ENCODE measurements at regions not wholly inside any gene's neighbourhood (a gene's known extent, or its start where the extent isn't known, plus 50 kb on each side); places are given as distances from the start of the nearest gene placed in this dataset.

DNA sequence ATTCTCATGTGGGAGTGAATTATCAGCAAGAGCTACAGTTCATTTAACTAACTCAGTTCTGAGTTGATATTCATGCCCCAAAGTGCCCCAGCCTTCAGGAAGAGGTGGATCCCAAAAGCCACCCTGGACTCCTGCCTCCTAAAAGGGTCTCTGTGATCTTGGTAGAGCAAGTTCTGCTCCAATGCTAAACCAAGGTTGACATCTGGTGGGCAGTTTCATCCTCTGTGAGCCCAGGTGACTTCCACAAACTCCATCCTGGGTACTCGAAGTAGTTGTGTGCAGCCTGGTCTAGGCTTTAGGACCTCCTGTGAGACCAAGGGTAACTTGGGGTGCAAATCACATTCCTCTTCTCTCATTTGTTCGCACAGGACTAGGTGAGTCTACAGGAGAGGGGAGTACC lies 816.8 kb downstream of the MTRR start:
- H3K4me3 ChIP-seq: no peak overlapping the region
- peaks cover 0 to 15% (median 0%) of the 10 kb centered on the region in 9 donors for H3K4me1 ChIP-seq
- ATAC-seq: no peak
- TF ChIP-seq, protein P1, sequence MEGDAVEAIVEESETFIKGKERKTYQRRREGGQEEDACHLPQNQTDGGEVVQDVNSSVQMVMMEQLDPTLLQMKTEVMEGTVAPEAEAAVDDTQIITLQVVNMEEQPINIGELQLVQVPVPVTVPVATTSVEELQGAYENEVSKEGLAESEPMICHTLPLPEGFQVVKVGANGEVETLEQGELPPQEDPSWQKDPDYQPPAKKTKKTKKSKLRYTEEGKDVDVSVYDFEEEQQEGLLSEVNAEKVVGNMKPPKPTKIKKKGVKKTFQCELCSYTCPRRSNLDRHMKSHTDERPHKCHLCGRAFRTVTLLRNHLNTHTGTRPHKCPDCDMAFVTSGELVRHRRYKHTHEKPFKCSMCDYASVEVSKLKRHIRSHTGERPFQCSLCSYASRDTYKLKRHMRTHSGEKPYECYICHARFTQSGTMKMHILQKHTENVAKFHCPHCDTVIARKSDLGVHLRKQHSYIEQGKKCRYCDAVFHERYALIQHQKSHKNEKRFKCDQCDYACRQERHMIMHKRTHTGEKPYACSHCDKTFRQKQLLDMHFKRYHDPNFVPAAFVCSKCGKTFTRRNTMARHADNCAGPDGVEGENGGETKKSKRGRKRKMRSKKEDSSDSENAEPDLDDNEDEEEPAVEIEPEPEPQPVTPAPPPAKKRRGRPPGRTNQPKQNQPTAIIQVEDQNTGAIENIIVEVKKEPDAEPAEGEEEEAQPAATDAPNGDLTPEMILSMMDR (IDR thresholded peaks at IDR 0.05): no peak
- intact Hi-C loops (cut with DNase I): no loop called here
- no peak for DNase-seq
- no peaks in the 10 kb centered on the region for H3K36me3 ChIP-seq
- no peaks in the 10 kb centered on the region for H3K27me3 ChIP-seq
- no peak overlapping the region for H3K27ac ChIP-seq
- WGBS, 2 donors: 86% methylated on average over 2 of the region's 2 CpGs
- H3K9me3 ChIP-seq: no peaks in the 10 kb centered on the region

DNA sequence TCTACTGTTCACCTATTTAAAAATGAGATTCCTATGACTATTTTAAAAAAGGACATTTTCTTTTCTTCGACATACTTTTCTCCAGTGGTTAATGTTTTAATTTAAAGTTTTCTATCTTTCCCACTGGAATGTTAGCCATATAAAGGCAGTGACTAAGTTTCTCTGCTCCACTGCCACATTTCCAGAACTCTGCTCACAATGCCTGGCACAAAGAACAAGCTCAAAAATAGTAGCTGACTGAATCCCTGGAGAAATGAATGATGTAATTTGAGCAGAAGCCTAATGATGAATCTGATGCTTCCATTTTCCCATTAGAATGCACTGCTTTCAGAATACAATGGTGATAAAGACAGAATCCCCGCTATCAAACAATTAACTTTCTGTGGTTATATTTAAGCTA lies 817.8 kb downstream of the MTRR start:
- WGBS, 2 donors: 55 to 66% methylated on average over 2 of the region's 2 CpGs
- Histone ChIP-seq H3K27me3 (no peaks in the 10 kb centered on the region), H3K4me3 (no peak overlapping the region), H3K9me3 (no peaks in the 10 kb centered on the region), H3K4me1 (peaks cover 0 to 15% (median 0%) of the 10 kb centered on the region in 9 donors), H3K27ac (peak overlapping the region in 1 of 10 donors; percentile 12), H3K36me3 (no peaks in the 10 kb centered on the region)
- TF ChIP-seq, protein P1 (IDR thresholded peaks at IDR 0.05): no peak
- intact Hi-C loops (cut with DNase I): no loop called here
- peak in 4 of 8 donors; percentile 38 to 79 (median 52) for ATAC-seq
- DNase-seq: no peak

DNA sequence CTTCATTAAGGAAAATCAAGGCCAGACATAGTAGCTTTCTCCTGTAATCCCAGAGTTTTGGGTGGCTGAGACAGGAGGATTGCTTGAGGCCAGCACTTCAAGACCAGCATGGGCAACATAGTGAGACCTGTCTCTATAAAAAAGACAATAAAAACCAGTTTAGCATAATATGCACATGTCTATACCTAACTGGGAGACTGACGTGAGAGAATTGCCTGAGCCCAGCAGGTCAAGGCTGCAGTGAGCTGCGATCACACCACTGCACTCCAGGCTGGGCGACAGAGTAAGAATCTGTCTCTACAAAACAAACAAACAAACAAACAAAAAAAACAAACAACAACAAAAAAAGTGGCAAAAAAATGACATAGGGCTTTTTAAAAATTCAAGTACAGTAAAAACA lies 820.8 kb downstream of the MTRR start:
- ATAC-seq: no peak
- H3K9me3 ChIP-seq: no peaks in the 10 kb centered on the region

GRCh38 chr5:8691221-8691620 lies 822.3 kb downstream of the MTRR start:
- WGBS, 2 donors: 75 to 80% methylated on average over 2 of the region's 2 CpGs
- intact Hi-C loops (cut with DNase I): no loop called here
- H3K27me3 ChIP-seq: no peaks in the 10 kb centered on the region
- H3K36me3 ChIP-seq: no peaks in the 10 kb centered on the region
- TF ChIP-seq, protein P1 (IDR thresholded peaks at IDR 0.05): no peak
- H3K27ac ChIP-seq: no peak overlapping the region
- H3K4me3 ChIP-seq: no peak overlapping the region
- DNase-seq (no peak), ATAC-seq (no peak)
- H3K4me1 ChIP-seq: peaks cover 0 to 11% (median 0%) of the 10 kb centered on the region in 9 donors
- peaks cover 0 to 3% (median 0%) of the 10 kb centered on the region in 11 donors for H3K9me3 ChIP-seq

More for the DNA sequence above, 820.8 kb downstream of the MTRR start:
- intact Hi-C loops (cut with DNase I): no loop called here
- Histone ChIP-seq H3K27ac (no peak overlapping the region), H3K27me3 (no peaks in the 10 kb centered on the region), H3K36me3 (no peaks in the 10 kb centered on the region), H3K4me1 (peaks cover 0 to 15% (median 0%) of the 10 kb centered on the region in 9 donors), H3K4me3 (no peak overlapping the region)
- DNase-seq: no peak
- 81 to 86% methylated on average over 3 of the region's 3 CpGs for WGBS, 2 donors
- TF ChIP-seq, protein P1 (IDR thresholded peaks at IDR 0.05): no peak

Measured in heart right ventricle (tissue), 16 donors.